RWPE2 (cell line): ENCODE measurements at regions not wholly inside any gene's neighbourhood (a gene's known extent, or its start where the extent isn't known, plus 50 kb on each side); places are given as distances from the start of the nearest gene placed in this dataset.

Experiments
- ATAC-seq: fragments of 200-7000 bp; cut with Tn5 transposase; 3 replicates; pipeline ENCODE4 v1.9.1; 2021; ENCODE audit warnings: low read depth
- DNase-seq: peaks from one replicate; pipeline ENCODE4 v3.0.0-alpha.2; 2020; ENCODE audit warnings: low spot score
- H3K27ac ChIP-seq: fragments of 450-650 bp; 2 replicates; pipeline ENCODE4 v1.5.1; 2017; ENCODE audit warnings: mild to moderate bottlenecking; ENCODE audit not compliant: poor library complexity, severe bottlenecking
- H3K27me3 ChIP-seq: fragments of 250-450 bp; sonication (Bioruptor Pico); 2 replicates; pipeline ENCODE4 v1.5.1; 2021; ENCODE audit warnings: mild to moderate bottlenecking, moderate library complexity; ENCODE audit not compliant: insufficient read depth, poor library complexity, severe bottlenecking
- H3K36me3 ChIP-seq: fragments of 250-450 bp; sonication (Bioruptor Pico); 2 replicates; pipeline ENCODE4 v1.5.1; 2020; ENCODE audit warnings: low read depth, mild to moderate bottlenecking, moderate library complexity
- H3K4me1 ChIP-seq: fragments of 250-450 bp; sonication (Bioruptor Pico); 2 replicates; pipeline ENCODE4 v1.5.1; 2021; ENCODE audit warnings: mild to moderate bottlenecking, moderate library complexity; ENCODE audit not compliant: insufficient read depth, poor library complexity, severe bottlenecking
- H3K4me3 ChIP-seq: fragments of 250-450 bp; sonication (Bioruptor Pico); 2 replicates; pipeline ENCODE4 v1.5.1; 2021; ENCODE audit warnings: mild to moderate bottlenecking, moderate library complexity; ENCODE audit not compliant: severe bottlenecking
- H3K9me3 ChIP-seq: fragments of 250-450 bp; sonication (Bioruptor Pico); 2 replicates; pipeline ENCODE4 v1.5.1; 2021; ENCODE audit warnings: mild to moderate bottlenecking, moderate library complexity; ENCODE audit not compliant: severe bottlenecking
- CTCF ChIP-seq: fragments of 450-650 bp; IDR thresholded peaks from one replicate; pipeline ENCODE4 v1.5.1; 2017; ENCODE audit warnings: mild to moderate bottlenecking, moderate library complexity; ENCODE audit not compliant: poor library complexity, severe bottlenecking

GRCh38 chr5:40288800-40289485 is 390.8 kb upstream of the PTGER4 start:
- no peak overlapping the region for H3K4me3 ChIP-seq
- DNase-seq (no peak), ATAC-seq (no peak)
- no peak overlapping the region for H3K27ac ChIP-seq
- no peaks in the 10 kb centered on the region for H3K36me3 ChIP-seq
- no peaks in the 10 kb centered on the region for H3K9me3 ChIP-seq
- no peak for TF ChIP-seq CTCF
- H3K27me3 ChIP-seq = no peaks in the 10 kb centered on the region
- H3K4me1 ChIP-seq = no peaks in the 10 kb centered on the region

- ATAC-seq = no peak
- TF ChIP-seq CTCF = no peak
These were observed 394.9 kb upstream of the PTGER4 start for GRCh38 chr5:40284863-40285262.

GRCh38 chr5:40278881-40279280 is 400.8 kb upstream of the PTGER4 start:
- no peaks in the 10 kb centered on the region for H3K9me3 ChIP-seq
- H3K27me3 ChIP-seq = no peaks in the 10 kb centered on the region
- TF ChIP-seq CTCF = no peak
- no peak for ATAC-seq
- no peaks in the 10 kb centered on the region for H3K36me3 ChIP-seq
- DNase-seq = no peak
- H3K4me3 ChIP-seq = no peak overlapping the region
- H3K27ac ChIP-seq = no peak overlapping the region
- H3K4me1 ChIP-seq = no peaks in the 10 kb centered on the region

More at GRCh38 chr5:40284863-40285262, 394.9 kb upstream of the PTGER4 start:
- Histone ChIP-seq H3K9me3 (no peaks in the 10 kb centered on the region), H3K4me1 (no peaks in the 10 kb centered on the region), H3K27me3 (no peaks in the 10 kb centered on the region), H3K36me3 (no peaks in the 10 kb centered on the region), H3K4me3 (no peak overlapping the region), H3K27ac (no peak overlapping the region)
- DNase-seq = no peak

GRCh38 chr5:40277161-40277906 is 402.4 kb upstream of the PTGER4 start:
- Histone ChIP-seq H3K4me3 (no peak overlapping the region), H3K27ac (no peak overlapping the region), H3K4me1 (no peaks in the 10 kb centered on the region), H3K36me3 (no peaks in the 10 kb centered on the region), H3K27me3 (no peaks in the 10 kb centered on the region), H3K9me3 (no peaks in the 10 kb centered on the region)
- ATAC-seq (no peak), DNase-seq (no peak)
- TF ChIP-seq CTCF = no peak
